GM19395 (cell line): ENCODE measurements at regions not wholly inside any gene's neighbourhood (a gene's known extent, or its start where the extent isn't known, plus 50 kb on each side); places are given as distances from the start of the nearest gene placed in this dataset.
"Not testable (repeated sequence)": the region's sequence is repeated elsewhere in the genome, so short reads cannot be mapped to it uniquely, and the experiment has no call there.

ENCODE experiments used
- ATAC-seq: cut with Tn5 transposase; IDR thresholded peaks from one replicate; pipeline ENCODE4 v1.9.1; 2021; ENCODE audit warnings: mild to moderate bottlenecking, moderate library complexity; ENCODE audit not compliant: unreplicated experiment

DNA sequence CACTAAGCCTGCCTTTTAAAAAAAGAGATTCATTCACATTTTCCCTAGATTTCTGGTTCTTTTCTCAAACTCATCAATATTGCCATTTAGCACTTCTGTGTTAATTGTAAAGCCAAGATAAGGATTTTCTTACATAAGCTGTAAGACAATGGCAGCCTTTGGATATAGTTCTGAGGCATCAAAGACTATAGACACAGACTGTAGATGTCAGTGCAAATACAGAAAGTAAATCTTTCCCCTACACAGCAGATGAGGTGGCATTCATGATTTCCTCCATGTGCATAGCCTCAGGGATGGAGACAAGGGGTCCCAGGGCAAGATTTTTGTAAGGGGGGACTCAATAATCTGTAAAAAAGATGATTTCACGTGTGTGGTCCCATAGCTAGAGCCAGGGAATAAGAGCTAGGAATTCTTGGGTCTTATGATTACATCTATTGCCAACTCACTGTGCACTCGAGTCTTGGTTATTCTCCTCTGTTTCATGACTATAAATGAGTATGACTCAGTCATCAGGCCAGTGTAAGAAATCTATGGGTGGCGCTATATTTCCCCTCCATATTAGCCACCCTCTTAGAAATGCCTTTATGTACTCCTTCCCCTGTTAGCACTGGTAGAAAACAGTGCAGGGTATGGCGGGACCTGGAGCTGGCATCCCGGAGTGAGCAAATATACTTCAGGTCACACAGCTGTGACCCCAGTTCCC lies 207.5 kb downstream of the EXOC5 start:
- no peak for ATAC-seq

DNA sequence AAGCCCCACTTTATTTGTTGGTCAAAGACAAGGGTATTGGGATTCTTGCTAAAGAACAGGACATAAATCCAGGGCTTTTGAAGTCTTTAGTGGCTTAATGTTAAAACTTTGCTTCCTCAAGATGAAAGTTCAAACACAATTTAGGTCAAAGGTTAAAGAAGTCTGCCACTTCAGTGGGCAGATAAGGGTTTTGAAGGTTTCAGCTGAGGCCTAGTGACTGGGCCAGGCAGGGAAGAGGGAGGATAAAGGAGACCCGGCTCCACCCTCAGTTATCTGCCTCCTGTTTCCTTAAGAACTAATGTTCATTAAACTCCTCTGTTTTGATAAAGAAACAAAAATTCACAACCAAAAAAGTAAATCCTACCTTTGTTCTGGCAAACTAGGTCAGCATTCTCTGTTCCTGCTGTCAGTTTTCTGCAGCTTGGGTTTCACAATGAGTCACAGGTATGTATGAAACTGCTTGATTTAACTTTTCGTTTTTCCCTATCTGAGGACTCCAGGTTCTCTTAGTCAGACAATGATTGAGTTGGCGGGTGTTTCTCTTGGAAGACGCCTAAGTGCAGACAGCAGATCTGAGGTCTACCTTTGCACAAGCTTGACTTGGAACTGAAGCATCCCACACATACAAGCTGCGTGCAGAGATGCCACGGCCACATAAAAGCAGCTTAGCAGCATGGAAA lies 208.3 kb downstream of the EXOC5 start:
- peak; percentile 98 for ATAC-seq

DNA sequence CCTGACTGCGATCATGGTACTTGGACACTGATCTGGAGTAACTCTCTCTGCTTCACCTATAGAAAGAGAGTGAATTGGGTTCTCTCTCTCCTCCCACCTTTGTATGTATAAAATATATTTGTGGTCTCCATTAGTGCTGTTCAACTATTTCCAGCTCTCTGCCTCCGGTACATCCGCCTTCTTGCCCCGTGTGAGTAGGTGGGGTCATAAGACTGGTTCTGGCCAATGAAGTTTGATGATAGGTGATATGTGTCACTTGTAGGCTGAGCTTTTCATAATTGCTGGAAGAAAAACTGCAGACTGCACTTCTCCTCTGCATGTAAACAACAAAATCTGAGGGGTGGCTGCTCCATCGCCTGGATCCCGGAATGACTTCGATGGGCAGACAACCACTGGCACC lies 210.4 kb downstream of the EXOC5 start:
- no peak for ATAC-seq

DNA sequence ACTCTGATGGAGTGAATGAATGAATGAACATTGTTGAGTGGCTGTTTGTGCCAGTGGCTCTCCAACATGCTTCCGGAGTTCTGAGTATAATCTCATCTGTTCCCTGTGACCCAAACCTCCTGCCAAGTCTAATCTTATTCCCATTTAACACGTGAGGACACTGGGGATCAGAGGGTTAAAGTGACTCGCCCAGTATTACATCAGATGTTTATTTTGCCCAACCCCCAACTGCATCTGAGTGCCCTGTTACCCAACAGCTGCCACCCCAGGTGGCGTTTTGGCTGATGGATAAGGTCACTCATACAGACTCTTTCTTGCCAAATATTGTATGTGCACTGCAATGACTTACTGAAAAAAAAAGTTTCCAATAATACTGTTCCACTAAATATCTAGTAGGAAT lies 210.9 kb downstream of the EXOC5 start:
- no peak for ATAC-seq

DNA sequence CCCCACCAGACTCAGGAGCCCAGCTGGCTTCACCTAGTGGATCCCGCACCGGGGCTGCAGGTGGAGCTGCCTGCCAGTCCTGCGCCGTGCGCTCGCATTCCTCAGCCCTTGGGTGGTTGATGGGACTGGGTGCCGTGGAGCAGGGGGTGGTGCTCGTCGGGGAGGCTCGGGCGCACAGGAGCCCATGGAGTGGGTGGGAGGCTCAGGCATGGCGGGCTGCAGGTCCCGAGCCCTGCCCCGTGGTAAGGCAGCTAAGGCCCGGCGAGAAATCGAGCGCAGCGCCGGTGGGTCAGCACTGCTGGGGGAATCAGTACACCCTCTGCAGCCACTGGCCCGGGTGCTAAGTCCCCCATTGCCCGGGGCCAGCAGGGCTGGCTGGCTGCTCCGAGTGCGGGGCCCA lies 212.2 kb downstream of the EXOC5 start:
- not testable (repeated sequence) for ATAC-seq

DNA sequence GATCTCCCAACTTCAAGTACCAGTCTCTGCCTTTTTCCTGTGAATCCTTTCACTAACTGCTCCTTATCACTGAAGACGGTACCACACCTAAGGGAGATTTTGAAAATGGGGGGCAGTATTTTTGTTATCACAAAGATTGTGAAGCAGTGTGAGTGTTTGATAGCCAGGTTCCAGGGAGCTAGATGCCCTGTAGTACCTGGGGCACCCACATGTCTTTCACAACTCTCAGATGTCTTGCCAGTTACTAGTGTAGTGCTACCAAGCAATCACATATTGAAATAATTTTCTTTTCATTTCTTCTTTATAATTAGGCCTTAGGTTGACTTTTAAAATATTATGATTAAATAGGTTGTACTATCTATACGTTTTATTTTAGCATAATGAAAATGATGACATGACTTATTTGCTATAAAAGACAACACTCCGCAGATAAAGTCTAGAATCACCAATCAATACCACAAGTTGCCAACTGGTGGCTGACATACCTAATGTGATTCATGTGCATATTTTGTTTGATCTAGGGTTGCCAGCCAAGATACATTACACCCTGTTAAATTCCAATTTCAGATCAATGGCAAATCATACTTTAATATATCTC lies 215.9 kb downstream of the EXOC5 start:
- ATAC-seq: no peak

DNA sequence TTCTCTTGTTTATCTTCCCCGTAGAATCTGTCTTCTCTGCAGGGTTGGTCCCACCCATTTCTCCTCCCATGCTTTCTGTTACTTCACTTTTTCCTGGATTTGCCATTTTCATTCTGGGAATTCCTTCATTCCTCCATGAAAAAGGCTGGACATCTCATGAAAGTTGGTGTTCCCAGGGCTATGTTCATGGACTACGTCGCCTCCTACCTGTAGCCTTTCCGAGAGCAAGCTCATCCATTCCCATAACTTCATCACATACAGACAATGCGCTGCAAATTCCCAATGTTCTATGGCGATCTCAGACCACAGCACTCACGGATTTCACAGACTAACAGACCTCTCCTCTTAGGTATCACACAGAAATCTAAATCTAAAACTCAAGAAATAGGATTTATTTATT lies 217.1 kb downstream of the EXOC5 start:
- no peak for ATAC-seq

DNA sequence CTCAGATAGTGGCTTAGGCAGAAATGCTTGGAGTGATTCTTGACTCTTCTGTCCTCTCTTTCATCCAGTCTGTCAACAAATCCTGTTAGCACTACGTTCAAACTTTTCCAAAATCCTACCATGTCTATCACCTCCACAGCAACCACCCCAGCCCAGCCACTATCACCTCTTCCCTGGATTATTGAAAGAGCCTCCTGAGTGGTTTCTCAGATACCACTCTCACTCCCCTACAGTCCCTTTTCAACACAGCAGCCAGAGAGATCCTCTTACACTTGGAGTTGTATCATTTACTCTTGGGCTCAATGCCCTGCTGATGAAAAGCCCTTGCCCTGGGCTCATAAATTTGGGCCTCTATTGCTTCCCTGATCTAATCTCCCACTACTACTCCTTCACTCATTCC lies 218.9 kb downstream of the EXOC5 start:
- no peak for ATAC-seq

DNA sequence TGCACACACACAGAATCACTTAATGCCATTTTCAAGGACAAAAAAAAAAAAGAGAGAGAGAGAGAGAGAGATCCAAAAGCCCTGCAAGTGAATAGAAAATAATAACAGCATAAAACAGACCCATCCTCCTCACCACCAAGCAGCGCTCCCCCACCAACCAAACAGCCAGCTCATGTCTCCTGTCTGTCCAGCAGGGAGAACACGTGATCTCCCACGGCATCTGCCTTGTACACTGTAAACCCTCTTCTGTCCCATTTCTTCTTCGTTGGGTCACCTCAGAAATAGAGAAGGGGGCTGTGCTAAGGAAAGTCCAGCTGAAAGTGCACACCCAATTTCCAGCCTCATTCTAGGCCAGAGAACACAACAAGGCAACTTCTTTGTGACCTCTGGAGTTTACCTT lies 222.5 kb downstream of the EXOC5 start:
- no peak for ATAC-seq

DNA sequence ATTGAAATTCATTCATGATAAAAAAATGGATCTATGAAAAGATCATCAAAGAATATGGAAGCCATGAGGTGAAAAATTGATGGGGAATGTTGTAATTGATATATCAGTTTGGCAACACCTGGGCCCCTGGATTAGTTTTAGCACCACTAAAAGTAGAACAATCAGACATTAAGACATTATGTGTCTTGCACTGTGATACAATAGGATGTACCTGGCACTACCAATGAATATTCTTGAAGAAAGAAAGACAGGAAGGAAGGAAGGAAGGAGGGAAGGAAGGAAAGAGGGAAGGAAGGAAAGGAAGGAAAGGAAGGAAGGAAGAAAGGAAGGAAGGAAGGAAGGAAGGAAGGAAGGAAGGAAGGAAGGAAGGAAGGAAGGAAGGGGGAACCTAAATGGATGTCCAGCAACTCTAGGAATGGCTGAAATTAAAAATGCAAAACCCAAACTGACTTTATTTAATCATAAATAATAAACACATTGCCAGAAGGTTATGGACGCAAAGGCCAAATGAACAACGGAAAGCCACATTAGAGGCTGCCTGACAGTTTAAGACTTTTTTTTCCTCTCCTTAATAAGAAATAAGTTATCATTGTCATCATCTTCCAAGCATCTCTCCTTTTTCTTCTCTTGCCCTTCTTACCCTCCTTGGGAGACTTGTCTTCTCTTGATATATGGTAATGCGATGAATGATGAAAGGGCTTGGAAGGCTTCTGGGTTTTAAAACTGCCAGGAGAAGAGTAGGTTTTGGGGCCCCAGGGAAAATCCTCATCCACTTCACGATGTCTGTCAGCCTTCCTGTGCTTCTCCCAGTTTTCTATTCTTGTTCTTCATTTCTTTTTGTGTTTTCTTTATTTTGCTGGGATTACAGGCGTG lies 224.4 kb downstream of the EXOC5 start:
- not testable (repeated sequence) for ATAC-seq

DNA sequence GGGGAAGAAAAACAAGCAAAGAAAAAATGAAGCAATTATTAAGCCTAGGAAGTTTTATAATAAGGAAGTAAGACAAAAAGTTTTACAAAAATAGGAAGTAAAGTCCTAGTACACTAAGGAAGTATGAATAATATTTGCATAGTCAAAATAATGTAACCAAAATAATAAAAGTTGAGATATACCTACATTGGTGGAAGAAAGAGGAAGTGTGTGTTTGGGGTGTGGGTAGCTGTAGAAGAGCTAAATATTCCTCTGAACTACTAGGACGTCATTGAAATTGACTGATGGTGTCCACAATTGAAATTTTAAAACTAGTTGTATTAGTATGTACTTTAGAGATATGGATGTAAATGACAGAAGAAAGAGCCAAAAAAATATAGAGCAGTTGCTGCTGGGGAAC lies 228.4 kb upstream of the OTX2 start:
- ATAC-seq: no peak

DNA sequence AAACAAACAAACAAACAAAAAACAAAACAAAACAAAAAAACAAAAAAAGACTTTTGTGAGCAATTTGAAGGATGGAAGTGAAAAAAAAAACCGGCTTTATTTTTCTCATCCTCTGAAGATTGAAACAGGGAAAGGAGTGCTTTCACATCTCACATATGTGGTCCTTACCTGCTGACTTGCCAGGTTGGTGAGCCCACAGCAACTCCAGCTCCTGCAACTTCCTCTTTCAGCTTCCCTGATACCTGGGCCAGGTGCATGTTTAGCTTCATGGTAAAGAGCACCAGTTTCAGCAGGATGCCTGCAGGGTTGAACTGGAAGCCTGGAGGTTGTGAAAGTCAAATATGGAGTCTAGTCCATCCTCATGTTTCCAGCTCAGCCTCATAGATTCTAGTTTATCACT lies 221.2 kb upstream of the OTX2 start:
- ATAC-seq: no peak

DNA sequence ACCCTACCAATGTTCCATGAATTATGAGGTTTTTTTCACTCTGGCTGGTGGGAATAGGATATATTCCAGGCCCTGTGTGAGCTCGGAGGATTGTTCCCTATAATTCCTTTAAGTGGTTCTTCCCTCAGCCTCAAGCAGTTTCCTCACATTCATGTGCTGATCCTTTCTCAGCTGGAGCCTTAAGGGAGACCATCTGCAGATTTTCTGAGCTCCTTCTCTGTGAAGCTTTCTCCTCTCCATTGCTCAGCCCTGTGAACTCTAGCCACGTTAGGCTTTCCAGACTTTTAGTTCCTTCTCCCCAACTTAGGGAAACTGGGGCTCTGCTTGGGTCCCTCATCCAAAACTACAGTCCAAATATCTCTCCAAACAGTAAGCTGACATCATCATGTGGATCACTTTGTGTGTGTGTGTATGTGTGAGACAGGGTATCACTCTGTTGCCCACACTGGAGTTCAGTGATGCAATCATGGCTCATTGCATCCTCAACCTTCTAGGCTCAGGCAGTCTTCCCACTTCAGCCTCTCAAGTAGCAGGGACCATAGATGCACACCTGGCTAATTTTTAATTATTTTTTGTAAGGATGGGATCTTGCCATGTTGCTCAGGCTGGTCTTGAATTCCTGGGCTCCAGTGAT lies 219.5 kb upstream of the OTX2 start:
- no peak for ATAC-seq

DNA sequence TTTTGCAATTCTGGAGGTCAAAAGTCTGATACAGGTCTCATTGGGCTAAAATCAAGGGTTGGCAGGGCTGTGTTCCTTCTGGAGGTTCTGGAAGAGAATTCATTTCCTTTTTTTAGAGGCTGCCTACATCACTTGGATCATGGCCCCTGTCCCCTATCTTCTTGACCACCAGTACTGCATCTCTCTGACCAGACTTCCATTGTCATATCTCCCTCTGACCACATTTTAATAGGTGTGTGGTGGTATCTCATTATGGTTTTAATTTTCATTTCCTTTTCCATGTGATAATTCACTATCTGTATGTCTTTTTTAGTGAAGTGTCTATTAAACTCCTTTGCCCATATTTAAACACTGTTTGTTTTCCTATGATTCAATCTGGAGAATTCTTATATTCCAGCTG lies 215.2 kb upstream of the OTX2 start:
- ATAC-seq: no peak

DNA sequence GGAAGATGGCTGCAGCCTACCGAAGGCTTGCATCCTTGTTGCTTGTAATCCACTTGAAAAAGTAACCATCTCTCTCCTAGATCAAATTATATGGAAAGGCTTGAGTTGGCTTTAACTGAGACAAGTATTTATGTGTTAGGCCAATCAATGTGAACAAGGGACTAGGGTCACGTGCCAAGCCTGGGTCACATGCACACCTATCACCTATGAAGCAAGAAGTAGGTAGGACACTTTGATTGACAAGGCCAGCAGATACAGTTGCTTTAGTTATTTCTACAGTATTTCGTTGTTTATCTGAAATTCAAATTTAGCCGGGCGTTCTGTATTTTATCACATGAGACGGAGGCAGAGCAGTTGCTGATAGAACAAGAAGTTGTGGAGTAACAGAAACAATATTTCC lies 212.3 kb upstream of the OTX2 start:
- ATAC-seq: no peak

DNA sequence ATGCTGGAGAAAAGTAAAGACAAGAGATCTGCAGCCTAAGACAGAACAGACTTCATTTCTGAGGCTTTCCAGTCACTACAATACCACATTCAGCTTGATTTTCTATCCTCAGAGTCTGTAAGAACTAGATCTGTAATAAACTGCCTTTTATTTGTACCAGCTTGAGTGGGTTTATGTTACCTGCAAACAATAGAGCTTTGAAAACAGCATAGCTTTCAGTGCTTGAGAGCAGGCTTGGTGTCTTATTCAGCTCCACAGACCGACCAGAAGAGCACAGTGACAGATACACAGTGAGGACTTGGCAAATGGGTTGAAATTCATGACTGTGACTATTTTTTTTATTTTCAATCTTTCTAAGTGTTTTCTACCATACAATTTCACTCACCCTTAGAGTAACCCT lies 207.8 kb upstream of the OTX2 start:
- no peak for ATAC-seq

DNA sequence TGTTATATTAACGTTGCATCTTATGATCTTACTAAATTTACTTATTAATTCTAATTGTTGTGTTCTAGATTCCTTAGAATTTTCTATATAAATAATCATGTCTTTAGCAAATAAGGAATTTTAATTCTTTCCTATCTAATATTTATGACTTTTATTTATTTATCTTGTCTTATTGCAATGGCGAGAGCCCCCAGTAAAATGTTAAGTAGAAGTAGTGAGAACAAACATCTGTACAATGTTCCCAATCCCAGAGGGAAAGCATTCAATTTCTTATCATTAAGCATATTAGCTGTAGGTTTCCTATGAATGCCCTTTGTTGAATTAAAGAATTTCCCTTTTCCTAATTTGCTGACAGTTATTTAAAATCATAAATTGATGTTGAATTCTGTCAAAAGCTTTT lies 203.7 kb upstream of the OTX2 start:
- ATAC-seq: no peak

DNA sequence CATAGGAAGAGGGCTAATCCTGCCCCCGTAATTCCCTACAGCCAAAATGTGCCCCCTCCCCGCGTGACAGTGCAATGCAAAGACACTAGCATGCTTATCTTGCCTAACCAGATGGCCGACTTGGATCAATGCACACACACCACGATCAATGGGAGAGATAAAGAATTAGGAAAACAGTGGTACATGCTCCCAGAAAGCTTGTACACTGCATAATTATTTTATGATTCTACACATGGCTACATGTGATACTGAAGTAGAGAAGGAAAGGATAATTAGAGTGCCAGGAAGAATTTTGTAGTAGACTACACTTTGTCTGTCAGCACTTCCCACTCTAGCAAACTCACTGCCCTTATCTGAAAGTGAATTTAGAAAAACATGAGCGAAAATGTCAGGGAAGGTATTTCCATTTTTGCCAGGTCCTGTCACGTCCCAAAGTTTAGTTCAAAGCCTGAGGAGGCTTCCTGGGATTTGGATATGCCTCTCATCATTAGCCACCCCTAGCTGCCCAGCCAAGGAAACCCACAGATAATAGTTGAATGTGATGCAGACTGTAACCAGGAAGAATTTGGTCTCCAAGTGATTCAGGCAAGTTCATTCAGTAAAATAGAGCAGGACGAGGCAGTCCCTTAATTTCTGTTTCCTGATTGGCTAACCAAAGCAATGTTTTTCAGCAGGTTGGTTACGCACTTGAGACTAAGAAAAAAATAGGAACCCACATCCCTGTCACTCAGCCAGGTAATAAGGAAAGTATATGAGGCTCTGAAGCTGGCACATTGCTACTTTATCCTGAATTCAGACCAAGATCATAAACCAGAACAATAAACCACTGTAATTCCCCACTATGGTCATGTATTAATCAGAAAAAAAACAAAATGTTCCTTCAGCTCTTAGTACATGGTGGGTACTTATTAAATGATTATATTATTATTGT lies 199.6 kb upstream of the OTX2 start:
- no peak for ATAC-seq

DNA sequence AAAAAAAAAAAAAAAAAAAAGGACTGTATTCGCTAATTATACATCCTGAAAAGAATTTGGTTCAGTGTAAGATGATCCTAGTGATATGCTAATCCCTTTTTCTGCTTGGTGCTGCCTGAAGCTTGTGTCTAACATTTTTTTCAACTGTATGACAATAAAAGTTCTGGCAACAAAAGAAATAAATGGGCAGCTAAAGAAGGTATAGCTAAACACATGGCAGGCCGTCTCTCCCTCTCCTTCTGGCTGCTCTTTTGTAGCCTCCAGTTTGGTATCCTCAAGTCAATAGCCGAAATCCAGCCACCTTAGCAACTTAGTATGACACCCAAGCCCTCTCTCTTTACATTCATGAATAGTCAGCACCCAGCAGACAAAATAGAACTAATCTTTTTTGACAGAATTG lies 198.3 kb upstream of the OTX2 start:
- ATAC-seq: no peak

DNA sequence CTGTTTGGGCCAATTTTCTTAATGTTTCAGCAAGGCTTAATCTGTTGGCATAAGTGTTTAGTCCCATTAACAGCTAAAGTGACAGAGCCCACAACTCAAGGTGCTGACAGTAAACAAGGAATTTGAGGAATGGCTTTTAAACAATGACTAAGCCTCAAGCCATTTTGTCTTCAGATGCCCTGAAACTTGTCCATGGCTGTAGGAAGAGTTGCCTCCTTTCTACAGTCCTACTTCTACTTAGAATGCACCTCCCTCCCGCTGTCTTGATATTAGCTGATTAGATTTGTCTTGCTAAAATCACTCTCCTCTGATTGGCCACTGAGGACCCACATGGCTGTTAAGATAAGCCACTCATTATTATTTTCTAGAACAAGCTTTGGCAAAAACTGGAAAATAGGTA lies 188.4 kb upstream of the OTX2 start:
- no peak for ATAC-seq
